Prostate gland (tissue), 2 donors: ENCODE measurements at regions not wholly inside any gene's neighbourhood (a gene's known extent, or its start where the extent isn't known, plus 50 kb on each side); places are given as distances from the start of the nearest gene placed in this dataset.

Source experiments
- CTCF ChIP-seq, 4 experiments: fragments of 200-600 bp in 2 of 4; fragments of 450-650 bp in 2 of 4; sonication (generic) in 2 of 4; IDR thresholded peaks; 1 replicate in 3 of 4; 2 replicates in 1 of 4; pipeline ENCODE4 v1.5.1; 2016 to 2019; ENCODE audit warnings: antibody characterized with exemption in 4 of 4, mild to moderate bottlenecking in 2 of 4, moderate library complexity in 2 of 4
- POLR2A ChIP-seq: fragments of 450-650 bp; IDR thresholded peaks from one replicate; pipeline ENCODE4 v1.6.1; 2016; ENCODE audit warnings: antibody characterized with exemption, mild to moderate bottlenecking

GRCh38 chrX:11056322-11057176 is 54.6 kb upstream of the HCCS start:
- no peak for TF ChIP-seq CTCF (IDR thresholded peaks at IDR 0.05)
- no peak for TF ChIP-seq POLR2A
